ENCODE measurements at regions not wholly inside any gene's neighbourhood (a gene's known extent, or its start where the extent isn't known, plus 50 kb on each side); places are given as distances from the start of the nearest gene placed in this dataset.
"Not testable (repeated sequence)": the region's sequence is repeated elsewhere in the genome, so short reads cannot be mapped to it uniquely, and the experiment has no call there.

DNA sequence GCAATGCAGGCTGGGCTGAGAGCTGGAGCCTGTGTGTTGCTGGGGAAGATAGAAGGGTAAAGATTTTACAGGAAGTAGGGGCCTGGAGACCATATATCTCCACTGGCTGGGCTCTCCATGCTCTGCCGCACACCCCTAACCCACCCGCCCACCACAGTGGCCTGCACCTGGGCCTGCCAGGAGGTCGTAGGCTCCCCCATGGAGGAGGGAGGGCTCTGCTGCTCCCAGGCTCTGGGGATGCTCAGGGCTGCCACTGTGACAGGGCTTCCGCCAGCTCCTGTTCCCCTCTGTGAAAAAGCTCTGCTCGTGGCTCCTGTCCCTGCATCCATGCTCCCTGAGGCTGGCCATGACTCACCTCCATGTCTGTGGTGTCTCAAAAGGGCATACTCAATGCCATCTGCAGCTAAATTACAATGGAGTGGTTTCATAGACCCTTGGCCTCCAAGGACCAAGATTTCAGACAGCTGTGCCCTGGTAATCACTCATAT, 106.0 kb downstream of the CXCL12 start:
- TF ChIP-seq, protein P1, sequence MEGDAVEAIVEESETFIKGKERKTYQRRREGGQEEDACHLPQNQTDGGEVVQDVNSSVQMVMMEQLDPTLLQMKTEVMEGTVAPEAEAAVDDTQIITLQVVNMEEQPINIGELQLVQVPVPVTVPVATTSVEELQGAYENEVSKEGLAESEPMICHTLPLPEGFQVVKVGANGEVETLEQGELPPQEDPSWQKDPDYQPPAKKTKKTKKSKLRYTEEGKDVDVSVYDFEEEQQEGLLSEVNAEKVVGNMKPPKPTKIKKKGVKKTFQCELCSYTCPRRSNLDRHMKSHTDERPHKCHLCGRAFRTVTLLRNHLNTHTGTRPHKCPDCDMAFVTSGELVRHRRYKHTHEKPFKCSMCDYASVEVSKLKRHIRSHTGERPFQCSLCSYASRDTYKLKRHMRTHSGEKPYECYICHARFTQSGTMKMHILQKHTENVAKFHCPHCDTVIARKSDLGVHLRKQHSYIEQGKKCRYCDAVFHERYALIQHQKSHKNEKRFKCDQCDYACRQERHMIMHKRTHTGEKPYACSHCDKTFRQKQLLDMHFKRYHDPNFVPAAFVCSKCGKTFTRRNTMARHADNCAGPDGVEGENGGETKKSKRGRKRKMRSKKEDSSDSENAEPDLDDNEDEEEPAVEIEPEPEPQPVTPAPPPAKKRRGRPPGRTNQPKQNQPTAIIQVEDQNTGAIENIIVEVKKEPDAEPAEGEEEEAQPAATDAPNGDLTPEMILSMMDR (conservative IDR thresholded peaks at IDR 0.05; ENCODE audit: low read depth, low read length), result no peak
- no peak for DNase-seq (ENCODE audit: low read depth)

DNA sequence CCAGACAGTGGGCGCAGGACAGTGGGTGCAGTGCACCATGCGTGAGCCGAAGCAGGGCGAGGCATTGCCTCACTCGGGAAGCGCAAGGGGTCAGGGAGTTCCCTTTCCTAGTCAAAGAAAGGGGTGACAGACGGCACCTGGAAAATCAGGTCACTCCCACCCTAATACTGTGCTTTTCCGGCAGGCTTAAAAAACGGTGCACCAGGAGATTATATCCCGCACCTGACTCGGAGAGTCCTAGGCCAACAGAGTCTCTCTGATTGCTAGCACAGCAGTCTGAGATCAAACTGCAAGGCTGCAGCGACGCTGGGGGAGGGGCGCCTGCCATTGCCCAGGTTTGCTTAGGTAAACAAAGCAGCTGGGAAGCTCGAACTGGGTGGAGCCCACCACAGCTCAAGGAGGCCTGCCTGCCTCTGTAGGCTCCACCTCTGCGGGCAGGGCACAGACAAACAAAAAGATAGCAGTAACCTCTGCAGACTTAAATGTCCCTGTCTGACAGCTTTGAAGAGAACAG, 116.4 kb downstream of the CXCL12 start:
- not testable (repeated sequence) for H3K4me3 ChIP-seq (ENCODE audit: low read depth, low read length); DNase-seq (ENCODE audit: low read depth)

More for the DNA sequence above, 106.0 kb downstream of the CXCL12 start:
- no peak overlapping the region for H3K4me3 ChIP-seq (ENCODE audit: low read depth, low read length)

DNA sequence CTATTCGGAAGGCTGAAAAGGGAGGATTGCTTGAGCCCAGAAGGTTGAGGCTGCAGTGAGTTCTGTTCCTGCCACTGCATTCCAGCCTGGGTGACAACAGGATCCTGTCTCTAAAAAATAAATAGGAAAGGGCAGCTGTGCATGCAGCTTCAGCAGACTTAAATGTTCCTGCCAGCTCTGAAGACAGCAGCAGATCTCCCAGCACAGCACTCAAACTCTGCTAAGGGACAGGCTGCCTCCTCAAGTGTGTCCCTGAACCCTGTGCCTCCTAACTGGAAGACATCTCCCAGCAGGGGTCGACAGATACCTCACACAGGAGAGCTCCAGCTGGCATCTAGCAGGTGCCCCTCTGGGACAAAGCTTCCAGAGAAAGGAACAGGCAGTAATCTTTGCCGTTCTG, 117.9 kb downstream of the CXCL12 start:
- H3K4me3 ChIP-seq (ENCODE audit: low read depth, low read length), result no peak overlapping the region
- DNase-seq (ENCODE audit: low read depth), result no peak
- TF ChIP-seq, protein P1 (conservative IDR thresholded peaks at IDR 0.05; ENCODE audit: low read depth, low read length), result no peak

DNA sequence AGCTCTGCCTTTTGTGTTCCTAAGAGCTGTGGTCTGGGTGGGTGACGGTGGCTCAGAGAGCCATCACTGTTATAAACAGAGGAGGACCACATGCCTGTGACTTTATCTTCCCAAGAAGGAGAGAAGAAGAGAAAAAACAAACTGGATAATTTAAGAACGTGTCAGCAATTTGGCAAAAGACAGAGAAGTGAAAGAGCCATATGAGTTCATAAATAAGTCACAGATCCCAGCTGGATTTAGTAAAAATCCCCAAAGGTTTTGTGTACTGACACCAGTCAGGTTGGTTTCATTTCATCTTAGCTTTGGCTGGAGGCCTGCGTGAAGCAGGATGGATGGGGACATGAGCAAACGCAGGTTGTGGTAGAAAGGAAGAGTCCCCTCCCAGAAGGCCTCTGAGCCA, 120.7 kb downstream of the CXCL12 start:
- H3K4me3 ChIP-seq (ENCODE audit: low read depth, low read length), result no peak overlapping the region
- TF ChIP-seq, protein P1 (conservative IDR thresholded peaks at IDR 0.05; ENCODE audit: low read depth, low read length), result no peak
- no peak for DNase-seq (ENCODE audit: low read depth)

DNA sequence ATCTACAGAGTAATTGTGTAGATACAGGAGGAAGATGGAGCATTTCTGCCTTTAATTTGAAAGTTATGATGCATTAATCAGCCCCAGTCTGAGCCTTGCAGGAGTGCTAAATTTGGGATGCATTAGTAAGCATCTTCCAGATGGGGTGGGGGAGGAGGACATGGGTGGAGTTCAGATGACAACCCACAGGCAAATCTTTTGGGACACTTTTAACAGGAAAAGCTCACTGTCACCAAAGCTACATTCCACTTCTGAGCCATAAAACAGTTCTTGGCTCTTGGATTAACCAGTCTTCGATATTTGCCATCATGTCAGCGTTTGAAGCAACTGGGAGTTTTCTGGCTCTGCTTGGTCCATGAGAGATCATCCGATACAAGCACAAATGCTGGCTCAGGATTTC, 121.1 kb downstream of the CXCL12 start:
- DNase-seq (ENCODE audit: low read depth), result no peak
- TF ChIP-seq, protein P1 (conservative IDR thresholded peaks at IDR 0.05; ENCODE audit: low read depth, low read length), result no peak
- H3K4me3 ChIP-seq (ENCODE audit: low read depth, low read length), result no peak overlapping the region

DNA sequence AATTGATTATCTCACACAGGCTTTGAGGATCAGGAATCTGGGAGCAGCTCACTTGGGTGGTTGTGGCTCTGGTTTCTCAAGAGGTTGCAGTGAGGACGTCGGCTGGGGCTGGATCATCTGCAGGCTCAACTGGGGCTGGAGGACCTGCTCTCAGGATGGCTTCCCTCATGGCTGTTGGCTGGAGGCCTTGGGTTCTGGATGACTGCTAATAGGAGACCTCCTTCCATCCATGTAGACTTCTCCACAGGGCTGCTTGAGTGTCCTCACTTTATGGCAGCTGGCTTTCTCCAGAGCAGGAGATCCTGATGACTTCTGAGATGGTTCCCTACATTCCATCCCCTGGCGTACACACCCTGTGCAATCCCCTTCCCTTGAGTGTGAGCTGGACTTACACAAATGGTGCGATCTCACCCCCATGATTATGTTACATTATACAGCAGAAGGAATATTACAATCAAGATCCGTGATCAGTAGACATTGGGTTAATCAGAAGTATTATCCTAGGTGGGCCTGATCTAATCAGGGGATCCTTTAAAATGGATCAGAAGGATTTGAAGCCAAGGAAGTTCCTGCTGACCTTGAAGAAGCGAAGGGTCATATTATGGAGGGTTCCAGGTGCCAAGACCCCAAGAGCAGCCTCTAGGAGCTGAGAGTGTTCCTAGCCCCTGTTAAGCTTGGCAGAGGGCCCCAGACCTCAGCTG, 122.2 kb downstream of the CXCL12 start:
- no peak for DNase-seq (ENCODE audit: low read depth)
- TF ChIP-seq, protein P1 (conservative IDR thresholded peaks at IDR 0.05; ENCODE audit: low read depth, low read length), result no peak
- H3K4me3 ChIP-seq (ENCODE audit: low read depth, low read length), result no peak overlapping the region

DNA sequence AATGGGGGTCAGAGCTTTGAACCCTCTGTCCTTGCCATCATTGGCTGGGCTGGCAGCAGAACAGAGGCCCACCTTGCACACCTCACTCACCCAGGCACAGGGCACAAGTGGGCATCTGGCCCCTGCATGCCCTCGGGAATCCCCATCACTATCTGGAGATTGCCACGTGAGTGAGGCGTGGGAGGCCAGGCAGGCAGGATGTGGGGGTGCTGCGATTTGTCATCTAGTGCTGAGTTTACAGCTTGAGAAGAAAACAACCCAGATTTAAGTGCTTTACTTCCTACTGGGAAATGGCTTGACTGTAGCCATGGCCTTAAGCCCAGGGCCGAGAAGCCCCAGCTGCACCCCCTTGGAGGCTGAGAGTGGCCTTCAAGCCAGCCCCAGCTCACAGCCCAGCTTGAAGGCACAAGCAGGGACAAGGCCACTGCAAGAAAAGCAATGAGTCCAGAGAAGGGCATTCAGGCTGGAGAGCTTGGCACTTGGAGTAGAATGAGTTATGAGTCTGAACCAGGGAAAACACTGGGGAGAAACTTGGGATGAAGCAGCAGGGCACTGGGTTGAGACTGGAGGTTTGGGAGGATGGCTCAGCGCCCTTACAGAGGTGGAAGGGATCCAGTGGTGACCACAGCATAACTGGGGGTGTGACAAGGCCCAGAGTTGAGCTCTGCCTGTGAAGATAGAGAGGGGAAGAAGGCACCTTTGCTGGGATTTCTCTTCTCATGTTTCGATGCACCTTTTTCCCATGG, 123.0 kb downstream of the CXCL12 start:
- TF ChIP-seq, protein P1 (conservative IDR thresholded peaks at IDR 0.05; ENCODE audit: low read depth, low read length), result no peak

More for the DNA sequence above, 123.0 kb downstream of the CXCL12 start:
- no peak for DNase-seq (ENCODE audit: low read depth)
- no peak overlapping the region for H3K4me3 ChIP-seq (ENCODE audit: low read depth, low read length)

Measured in choroid plexus epithelial cell (primary cell).